CD8-positive, alpha-beta memory T cell (primary cell): ENCODE measurements at regions not wholly inside any gene's neighbourhood (a gene's known extent, or its start where the extent isn't known, plus 50 kb on each side); places are given as distances from the start of the nearest gene placed in this dataset.

Source experiments
- CTCF ChIA-PET: fragments of 350-600 bp; sonication (Branson Sonifier 250); formaldehyde crosslinking; loops from one replicate; lab custom pipeline; 2021; ENCODE audit warnings: antibody characterized with exemption; lab: Charles Lee
- POLR2A ChIA-PET: fragments of 350-600 bp; sonication (Branson Sonifier 250); formaldehyde crosslinking; loops from one replicate; lab custom pipeline; 2021; ENCODE audit warnings: antibody characterized with exemption; lab: Charles Lee
- DNase-seq, 5 donors: peaks; one replicate each; pipeline versions ENCODE4 v3.0.0 to v3.0.0-alpha.2; 2020 to 2022; ENCODE audit warnings: mixed read lengths in 1 of 5
- H3K27ac ChIP-seq: one replicate; pipeline ENCODE4 v1.7.0; 2013; ENCODE audit warnings: low read depth, mild to moderate bottlenecking, low read length, moderate library complexity
- H3K27me3 ChIP-seq: 2 replicates; pipeline ENCODE4 v1.7.0; 2013; ENCODE audit warnings: low read length, mild to moderate bottlenecking; ENCODE audit not compliant: insufficient read depth, poor library complexity, severe bottlenecking
- H3K36me3 ChIP-seq: 2 replicates; pipeline ENCODE4 v1.7.0; 2013; ENCODE audit warnings: mild to moderate bottlenecking, low read length, moderate library complexity; ENCODE audit not compliant: insufficient read depth
- H3K4me1 ChIP-seq: 2 replicates; pipeline ENCODE4 v1.7.0; 2013; ENCODE audit warnings: mild to moderate bottlenecking, low read length, moderate library complexity; ENCODE audit not compliant: insufficient read depth
- H3K4me3 ChIP-seq: 2 replicates; pipeline ENCODE4 v1.7.0; 2013; ENCODE audit warnings: mild to moderate bottlenecking, low read length
- H3K9me3 ChIP-seq: 2 replicates; pipeline ENCODE4 v1.7.0; 2013; ENCODE audit warnings: mild to moderate bottlenecking, low read length
- H3K27ac Mint-ChIP-seq, 8 donors: one replicate each; pipeline ENCODE4 v1.8.0; 2020 to 2021; ENCODE audit warnings: mixed read lengths in 8 of 8, mild to moderate bottlenecking in 6 of 8, inconsistent platforms in 3 of 8, moderate library complexity in 3 of 8
- H3K27me3 Mint-ChIP-seq, 2 donors: one replicate each; pipeline ENCODE4 v1.8.0; 2020 to 2021; ENCODE audit warnings: mixed read lengths in 2 of 2, mild to moderate bottlenecking in 1 of 2, moderate library complexity in 1 of 2
- H3K36me3 Mint-ChIP-seq, 3 donors: one replicate each; pipeline ENCODE4 v1.8.0; 2020 to 2021; ENCODE audit warnings: mixed read lengths in 3 of 3, inconsistent platforms in 1 of 3, mild to moderate bottlenecking in 1 of 3
- H3K4me1 Mint-ChIP-seq, 3 donors: one replicate each; pipeline ENCODE4 v1.8.0; 2020 to 2021; ENCODE audit warnings: mixed read lengths in 3 of 3, inconsistent platforms in 1 of 3, mild to moderate bottlenecking in 1 of 3
- H3K4me3 Mint-ChIP-seq, 7 donors: one replicate each; pipeline ENCODE4 v1.8.0; 2020 to 2021; ENCODE audit warnings: mixed read lengths in 7 of 7, mild to moderate bottlenecking in 6 of 7, moderate library complexity in 4 of 7, inconsistent platforms in 2 of 7
- H3K9me3 Mint-ChIP-seq, 5 donors: one replicate each; pipeline ENCODE4 v1.8.0; 2020 to 2022; ENCODE audit warnings: mixed read lengths in 5 of 5, mild to moderate bottlenecking in 3 of 5, moderate library complexity in 2 of 5, inconsistent platforms in 1 of 5

- Mint-ChIP-seq H3K27ac (no peak overlapping the region), H3K36me3 (no peaks in the 10 kb centered on the region), H3K9me3 (no peaks in the 10 kb centered on the region), H3K27me3 (peaks cover 5 to 17% of the 10 kb centered on the region in 2 donors), H3K4me1 (no peaks in the 10 kb centered on the region), H3K4me3 (no peak overlapping the region)
- Histone ChIP-seq H3K27ac (no peak overlapping the region), H3K4me3 (no peak overlapping the region), H3K4me1 (no peaks in the 10 kb centered on the region), H3K27me3 (no peaks in the 10 kb centered on the region), H3K9me3 (no peaks in the 10 kb centered on the region), H3K36me3 (no peaks in the 10 kb centered on the region)
- no peak for DNase-seq
- ChIA-PET CTCF (no interaction called here), POLR2A (no interaction called here)
Observed at GRCh38 chrX:43564953-43565352, 91.1 kb upstream of the MAOA start.

GRCh38 chrX:43566170-43566569, 89.9 kb upstream of the MAOA start:
- Histone ChIP-seq H3K4me3 (no peak overlapping the region), H3K27ac (no peak overlapping the region), H3K27me3 (no peaks in the 10 kb centered on the region), H3K9me3 (no peaks in the 10 kb centered on the region), H3K4me1 (no peaks in the 10 kb centered on the region), H3K36me3 (no peaks in the 10 kb centered on the region)
- no peak for DNase-seq
- H3K36me3 Mint-ChIP-seq = no peaks in the 10 kb centered on the region
- POLR2A ChIA-PET = no interaction called here
- no peaks in the 10 kb centered on the region for H3K4me1 Mint-ChIP-seq
- CTCF ChIA-PET = no interaction called here
- peaks cover 5 to 17% of the 10 kb centered on the region in 2 donors for H3K27me3 Mint-ChIP-seq
- H3K9me3 Mint-ChIP-seq = no peaks in the 10 kb centered on the region
- H3K27ac Mint-ChIP-seq = no peak overlapping the region
- H3K4me3 Mint-ChIP-seq = no peak overlapping the region

DNA sequence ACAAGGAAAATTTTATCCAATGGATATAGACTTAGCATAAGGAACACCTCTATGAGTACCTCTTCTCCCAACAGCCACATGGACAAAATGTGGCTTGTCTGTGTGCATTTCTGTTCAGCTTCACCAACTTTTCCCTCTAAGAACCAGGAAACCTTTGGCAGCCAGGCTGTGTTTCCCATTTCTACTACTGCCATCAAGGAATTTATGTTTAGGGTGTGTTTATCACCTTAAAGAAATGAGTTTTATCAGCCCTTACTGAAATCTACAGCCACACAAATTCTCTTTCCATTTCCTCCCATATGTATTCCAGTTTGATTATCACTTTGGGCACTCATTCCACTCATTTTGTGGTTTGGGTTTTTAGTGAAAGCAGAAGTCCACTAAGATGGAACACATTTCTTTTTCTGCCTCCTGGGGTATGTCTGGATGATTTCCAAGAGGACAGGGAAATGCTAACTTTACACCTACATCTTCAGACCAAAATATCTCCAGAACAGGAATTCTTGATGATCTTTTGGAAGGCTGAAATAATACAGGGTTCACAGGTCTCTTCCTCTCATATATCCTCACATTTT, 82.6 kb upstream of the MAOA start:
- ChIA-PET CTCF (no interaction called here), POLR2A (no interaction called here)
- H3K4me3 Mint-ChIP-seq = no peak overlapping the region
- no peak overlapping the region for H3K27ac ChIP-seq
- no peaks in the 10 kb centered on the region for H3K36me3 Mint-ChIP-seq
- no peaks in the 10 kb centered on the region for H3K4me1 ChIP-seq
- no peaks in the 10 kb centered on the region for H3K4me1 Mint-ChIP-seq
- H3K9me3 ChIP-seq = no peaks in the 10 kb centered on the region
- DNase-seq = no peak
- no peak overlapping the region for H3K4me3 ChIP-seq
- H3K27me3 Mint-ChIP-seq = peaks cover 1 to 26% of the 10 kb centered on the region in 2 donors
- H3K9me3 Mint-ChIP-seq = peaks cover 0 to 3% (median 2%) of the 10 kb centered on the region in 5 donors
- H3K36me3 ChIP-seq = no peaks in the 10 kb centered on the region
- H3K27me3 ChIP-seq = no peaks in the 10 kb centered on the region
- no peak overlapping the region for H3K27ac Mint-ChIP-seq

DNA sequence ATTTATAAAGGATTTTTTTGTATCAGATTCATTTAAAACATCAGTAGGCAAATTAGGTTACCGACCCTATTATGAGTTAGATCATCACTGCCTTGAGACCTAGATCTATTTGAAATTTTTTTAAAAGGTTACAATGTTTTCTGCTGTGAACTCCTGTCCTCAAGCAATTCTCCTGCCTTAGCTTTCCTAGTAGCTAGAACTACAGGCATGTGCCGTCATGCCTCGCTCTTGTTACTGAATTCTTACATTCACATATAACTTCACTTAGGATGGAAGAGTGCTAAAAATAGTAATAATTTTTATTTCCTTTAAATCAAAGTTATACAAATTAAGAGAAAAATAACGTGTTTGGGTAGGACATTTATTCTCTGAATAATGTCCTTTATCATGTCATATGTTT, 75.5 kb upstream of the MAOA start:
- no peak for DNase-seq
- no peak overlapping the region for H3K27ac Mint-ChIP-seq
- Histone ChIP-seq H3K9me3 (no peaks in the 10 kb centered on the region), H3K4me1 (no peaks in the 10 kb centered on the region), H3K27me3 (no peaks in the 10 kb centered on the region), H3K27ac (no peak overlapping the region), H3K36me3 (no peaks in the 10 kb centered on the region), H3K4me3 (no peak overlapping the region)
- peaks cover 6 to 20% of the 10 kb centered on the region in 2 donors for H3K27me3 Mint-ChIP-seq
- peaks cover 0 to 2% (median 0%) of the 10 kb centered on the region in 3 donors for H3K4me1 Mint-ChIP-seq
- H3K4me3 Mint-ChIP-seq = no peak overlapping the region
- CTCF ChIA-PET = no interaction called here
- H3K9me3 Mint-ChIP-seq = peaks cover 0 to 3% (median 0%) of the 10 kb centered on the region in 5 donors
- POLR2A ChIA-PET = no interaction called here
- H3K36me3 Mint-ChIP-seq = no peaks in the 10 kb centered on the region

GRCh38 chrX:43581167-43581566, 74.9 kb upstream of the MAOA start:
- CTCF ChIA-PET = no interaction called here
- H3K9me3 Mint-ChIP-seq = peaks cover 0 to 3% (median 0%) of the 10 kb centered on the region in 5 donors
- no peak overlapping the region for H3K4me3 Mint-ChIP-seq
- no peaks in the 10 kb centered on the region for H3K36me3 Mint-ChIP-seq
- Histone ChIP-seq H3K4me3 (no peak overlapping the region), H3K27me3 (no peaks in the 10 kb centered on the region), H3K4me1 (no peaks in the 10 kb centered on the region), H3K36me3 (no peaks in the 10 kb centered on the region), H3K27ac (no peak overlapping the region), H3K9me3 (no peaks in the 10 kb centered on the region)
- DNase-seq = no peak
- peaks cover 0 to 2% (median 0%) of the 10 kb centered on the region in 3 donors for H3K4me1 Mint-ChIP-seq
- H3K27ac Mint-ChIP-seq = no peak overlapping the region
- H3K27me3 Mint-ChIP-seq = peaks cover 10 to 20% of the 10 kb centered on the region in 2 donors
- POLR2A ChIA-PET = no interaction called here

DNA sequence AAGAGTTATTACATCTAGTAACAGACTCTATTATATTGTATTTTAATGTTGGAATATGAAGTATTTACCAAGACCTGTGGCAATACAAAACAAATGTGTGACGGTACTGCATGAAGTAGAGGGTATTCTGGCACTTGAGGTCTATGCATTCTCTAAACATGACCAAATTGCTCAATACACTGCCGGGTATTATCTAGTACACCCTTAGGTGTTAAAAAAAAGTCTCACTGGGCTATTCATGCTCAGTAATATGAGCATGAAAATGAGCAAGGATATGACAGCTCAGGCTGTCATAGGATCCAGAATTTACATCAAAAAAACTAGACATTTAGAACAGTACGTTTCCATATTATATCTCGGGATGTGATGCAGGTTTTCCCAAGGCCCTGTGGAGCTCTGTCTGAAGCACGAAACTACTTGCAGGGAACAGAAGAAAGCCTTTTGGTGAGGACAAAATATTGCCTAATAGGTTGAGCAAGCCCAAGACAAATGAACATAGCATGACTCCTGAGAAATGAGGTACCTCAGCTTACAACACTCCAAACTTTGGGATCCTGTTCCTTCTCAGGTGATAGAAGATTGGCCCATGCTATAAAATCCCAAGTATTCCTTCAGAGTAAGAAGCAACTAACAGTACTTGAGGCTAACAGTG, 74.1 kb upstream of the MAOA start:
- no peak for DNase-seq
- Mint-ChIP-seq H3K4me3 (no peak overlapping the region), H3K36me3 (no peaks in the 10 kb centered on the region), H3K9me3 (no peaks in the 10 kb centered on the region), H3K4me1 (peaks cover 0 to 2% (median 0%) of the 10 kb centered on the region in 3 donors), H3K27me3 (peaks cover 12 to 21% of the 10 kb centered on the region in 2 donors), H3K27ac (no peak overlapping the region)
- Histone ChIP-seq H3K4me1 (no peaks in the 10 kb centered on the region), H3K4me3 (no peak overlapping the region), H3K27me3 (no peaks in the 10 kb centered on the region), H3K36me3 (no peaks in the 10 kb centered on the region), H3K9me3 (no peaks in the 10 kb centered on the region), H3K27ac (no peak overlapping the region)
- ChIA-PET CTCF (no interaction called here), POLR2A (no interaction called here)

- Mint-ChIP-seq H3K27ac (no peak overlapping the region), H3K9me3 (no peaks in the 10 kb centered on the region), H3K36me3 (no peaks in the 10 kb centered on the region), H3K27me3 (peaks cover 13 to 18% of the 10 kb centered on the region in 2 donors), H3K4me3 (no peak overlapping the region), H3K4me1 (peaks cover 0 to 2% (median 0%) of the 10 kb centered on the region in 3 donors)
- H3K4me3 ChIP-seq = no peak overlapping the region
- H3K27me3 ChIP-seq = no peaks in the 10 kb centered on the region
- DNase-seq = no peak
- POLR2A ChIA-PET = no interaction called here
- no peaks in the 10 kb centered on the region for H3K4me1 ChIP-seq
- no peaks in the 10 kb centered on the region for H3K9me3 ChIP-seq
- H3K36me3 ChIP-seq = no peaks in the 10 kb centered on the region
- CTCF ChIA-PET = no interaction called here
- H3K27ac ChIP-seq = no peak overlapping the region
Observed at GRCh38 chrX:43582540-43582913, 73.6 kb upstream of the MAOA start.

DNA sequence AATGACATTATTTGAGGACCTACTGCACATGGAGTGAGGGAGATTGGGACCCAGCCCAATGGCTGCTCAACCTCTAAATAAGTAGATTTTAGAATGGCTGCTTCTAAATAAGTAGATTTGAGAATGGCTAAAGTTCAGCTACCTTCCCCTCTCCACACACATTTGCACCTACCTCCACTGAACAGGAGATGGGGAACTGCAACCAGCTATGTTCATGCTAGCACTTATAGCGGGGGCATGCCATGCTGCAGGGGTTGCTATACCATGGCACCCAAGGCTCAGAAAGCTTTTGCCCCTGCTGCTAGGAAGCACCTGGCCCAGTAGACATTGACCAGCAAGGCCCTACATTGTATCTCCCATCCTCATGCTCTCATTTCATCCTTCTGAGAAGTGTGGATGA, 70.2 kb upstream of the MAOA start:
- peaks cover 0 to 2% (median 0%) of the 10 kb centered on the region in 5 donors for H3K9me3 Mint-ChIP-seq
- POLR2A ChIA-PET = no interaction called here
- no peaks in the 10 kb centered on the region for H3K9me3 ChIP-seq
- H3K27ac ChIP-seq = no peak overlapping the region
- H3K27me3 Mint-ChIP-seq = peaks cover 13 to 14% of the 10 kb centered on the region in 2 donors
- H3K4me3 ChIP-seq = no peak overlapping the region
- CTCF ChIA-PET = no interaction called here
- H3K4me3 Mint-ChIP-seq = no peak overlapping the region
- H3K36me3 ChIP-seq = no peaks in the 10 kb centered on the region
- no peak overlapping the region for H3K27ac Mint-ChIP-seq
- no peaks in the 10 kb centered on the region for H3K4me1 Mint-ChIP-seq
- H3K4me1 ChIP-seq = no peaks in the 10 kb centered on the region
- H3K36me3 Mint-ChIP-seq = no peaks in the 10 kb centered on the region
- no peaks in the 10 kb centered on the region for H3K27me3 ChIP-seq
- DNase-seq = no peak
